ENCODE measurements at regions not wholly inside any gene's neighbourhood (a gene's known extent, or its start where the extent isn't known, plus 50 kb on each side); places are given as distances from the start of the nearest gene placed in this dataset.

- TF ChIP-seq, protein P1, sequence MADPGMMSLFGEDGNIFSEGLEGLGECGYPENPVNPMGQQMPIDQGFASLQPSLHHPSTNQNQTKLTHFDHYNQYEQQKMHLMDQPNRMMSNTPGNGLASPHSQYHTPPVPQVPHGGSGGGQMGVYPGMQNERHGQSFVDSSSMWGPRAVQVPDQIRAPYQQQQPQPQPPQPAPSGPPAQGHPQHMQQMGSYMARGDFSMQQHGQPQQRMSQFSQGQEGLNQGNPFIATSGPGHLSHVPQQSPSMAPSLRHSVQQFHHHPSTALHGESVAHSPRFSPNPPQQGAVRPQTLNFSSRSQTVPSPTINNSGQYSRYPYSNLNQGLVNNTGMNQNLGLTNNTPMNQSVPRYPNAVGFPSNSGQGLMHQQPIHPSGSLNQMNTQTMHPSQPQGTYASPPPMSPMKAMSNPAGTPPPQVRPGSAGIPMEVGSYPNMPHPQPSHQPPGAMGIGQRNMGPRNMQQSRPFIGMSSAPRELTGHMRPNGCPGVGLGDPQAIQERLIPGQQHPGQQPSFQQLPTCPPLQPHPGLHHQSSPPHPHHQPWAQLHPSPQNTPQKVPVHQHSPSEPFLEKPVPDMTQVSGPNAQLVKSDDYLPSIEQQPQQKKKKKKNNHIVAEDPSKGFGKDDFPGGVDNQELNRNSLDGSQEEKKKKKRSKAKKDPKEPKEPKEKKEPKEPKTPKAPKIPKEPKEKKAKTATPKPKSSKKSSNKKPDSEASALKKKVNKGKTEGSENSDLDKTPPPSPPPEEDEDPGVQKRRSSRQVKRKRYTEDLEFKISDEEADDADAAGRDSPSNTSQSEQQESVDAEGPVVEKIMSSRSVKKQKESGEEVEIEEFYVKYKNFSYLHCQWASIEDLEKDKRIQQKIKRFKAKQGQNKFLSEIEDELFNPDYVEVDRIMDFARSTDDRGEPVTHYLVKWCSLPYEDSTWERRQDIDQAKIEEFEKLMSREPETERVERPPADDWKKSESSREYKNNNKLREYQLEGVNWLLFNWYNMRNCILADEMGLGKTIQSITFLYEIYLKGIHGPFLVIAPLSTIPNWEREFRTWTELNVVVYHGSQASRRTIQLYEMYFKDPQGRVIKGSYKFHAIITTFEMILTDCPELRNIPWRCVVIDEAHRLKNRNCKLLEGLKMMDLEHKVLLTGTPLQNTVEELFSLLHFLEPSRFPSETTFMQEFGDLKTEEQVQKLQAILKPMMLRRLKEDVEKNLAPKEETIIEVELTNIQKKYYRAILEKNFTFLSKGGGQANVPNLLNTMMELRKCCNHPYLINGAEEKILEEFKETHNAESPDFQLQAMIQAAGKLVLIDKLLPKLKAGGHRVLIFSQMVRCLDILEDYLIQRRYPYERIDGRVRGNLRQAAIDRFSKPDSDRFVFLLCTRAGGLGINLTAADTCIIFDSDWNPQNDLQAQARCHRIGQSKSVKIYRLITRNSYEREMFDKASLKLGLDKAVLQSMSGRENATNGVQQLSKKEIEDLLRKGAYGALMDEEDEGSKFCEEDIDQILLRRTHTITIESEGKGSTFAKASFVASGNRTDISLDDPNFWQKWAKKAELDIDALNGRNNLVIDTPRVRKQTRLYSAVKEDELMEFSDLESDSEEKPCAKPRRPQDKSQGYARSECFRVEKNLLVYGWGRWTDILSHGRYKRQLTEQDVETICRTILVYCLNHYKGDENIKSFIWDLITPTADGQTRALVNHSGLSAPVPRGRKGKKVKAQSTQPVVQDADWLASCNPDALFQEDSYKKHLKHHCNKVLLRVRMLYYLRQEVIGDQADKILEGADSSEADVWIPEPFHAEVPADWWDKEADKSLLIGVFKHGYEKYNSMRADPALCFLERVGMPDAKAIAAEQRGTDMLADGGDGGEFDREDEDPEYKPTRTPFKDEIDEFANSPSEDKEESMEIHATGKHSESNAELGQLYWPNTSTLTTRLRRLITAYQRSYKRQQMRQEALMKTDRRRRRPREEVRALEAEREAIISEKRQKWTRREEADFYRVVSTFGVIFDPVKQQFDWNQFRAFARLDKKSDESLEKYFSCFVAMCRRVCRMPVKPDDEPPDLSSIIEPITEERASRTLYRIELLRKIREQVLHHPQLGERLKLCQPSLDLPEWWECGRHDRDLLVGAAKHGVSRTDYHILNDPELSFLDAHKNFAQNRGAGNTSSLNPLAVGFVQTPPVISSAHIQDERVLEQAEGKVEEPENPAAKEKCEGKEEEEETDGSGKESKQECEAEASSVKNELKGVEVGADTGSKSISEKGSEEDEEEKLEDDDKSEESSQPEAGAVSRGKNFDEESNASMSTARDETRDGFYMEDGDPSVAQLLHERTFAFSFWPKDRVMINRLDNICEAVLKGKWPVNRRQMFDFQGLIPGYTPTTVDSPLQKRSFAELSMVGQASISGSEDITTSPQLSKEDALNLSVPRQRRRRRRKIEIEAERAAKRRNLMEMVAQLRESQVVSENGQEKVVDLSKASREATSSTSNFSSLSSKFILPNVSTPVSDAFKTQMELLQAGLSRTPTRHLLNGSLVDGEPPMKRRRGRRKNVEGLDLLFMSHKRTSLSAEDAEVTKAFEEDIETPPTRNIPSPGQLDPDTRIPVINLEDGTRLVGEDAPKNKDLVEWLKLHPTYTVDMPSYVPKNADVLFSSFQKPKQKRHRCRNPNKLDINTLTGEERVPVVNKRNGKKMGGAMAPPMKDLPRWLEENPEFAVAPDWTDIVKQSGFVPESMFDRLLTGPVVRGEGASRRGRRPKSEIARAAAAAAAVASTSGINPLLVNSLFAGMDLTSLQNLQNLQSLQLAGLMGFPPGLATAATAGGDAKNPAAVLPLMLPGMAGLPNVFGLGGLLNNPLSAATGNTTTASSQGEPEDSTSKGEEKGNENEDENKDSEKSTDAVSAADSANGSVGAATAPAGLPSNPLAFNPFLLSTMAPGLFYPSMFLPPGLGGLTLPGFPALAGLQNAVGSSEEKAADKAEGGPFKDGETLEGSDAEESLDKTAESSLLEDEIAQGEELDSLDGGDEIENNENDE (IDR thresholded peaks at IDR 0.05; ENCODE audit: insufficient replicate concordance, low read length): peak; percentile 32
- TF ChIP-seq POU5F1 (IDR thresholded peaks at IDR 0.05; ENCODE audit: low read depth, low read length): no peak
- TF ChIP-seq SIX5 (IDR thresholded peaks at IDR 0.05; ENCODE audit: low read depth, low read length): no peak
- TF ChIP-seq KDM5A (IDR thresholded peaks at IDR 0.05; ENCODE audit: low read length): no peak
- no peak for TF ChIP-seq HDAC6 (IDR thresholded peaks at IDR 0.05; ENCODE audit: low read depth, low read length)
- TF ChIP-seq HDAC2 (IDR thresholded peaks at IDR 0.05; ENCODE audit: borderline replicate concordance in 1 of 2, low read depth in 2 of 2, low read length in 2 of 2): no peak
- no peak for TF ChIP-seq CHD2 (IDR thresholded peaks at IDR 0.05; ENCODE audit: low read length)
- no peak for TF ChIP-seq TAF7 (optimal IDR thresholded peaks at IDR 0.05; ENCODE audit: borderline replicate concordance, low read depth, low read length)
- TF ChIP-seq KDM4A (IDR thresholded peaks at IDR 0.05; ENCODE audit: low read depth, low read length, severe bottlenecking): no peak
Measured at GRCh38 chr10:111506266-111507034, 429.6 kb downstream of the ADRA2A start (continued).

Data from H1 (cell line).